ENCODE measurements at regions not wholly inside any gene's neighbourhood (a gene's known extent, or its start where the extent isn't known, plus 50 kb on each side); places are given as distances from the start of the nearest gene placed in this dataset.

GRCh38 chr21:38899277-38899947 is 93.7 kb downstream of the ETS2 start:
- Histone ChIP-seq H4K20me1 (ENCODE audit: insufficient read depth, poor library complexity, severe bottlenecking) (no peaks in the 10 kb centered on the region), H3K4me2 (no peak overlapping the region), H3K27me3 (no peaks in the 10 kb centered on the region), H3K79me2 (no peaks in the 10 kb centered on the region), H2AFZ (no peak overlapping the region), H3K9me2 (replicated peaks; ENCODE audit: insufficient read depth) (no peaks in the 10 kb centered on the region), H3K36me3 (replicated peaks; ENCODE audit: insufficient read depth, low read depth) (no peaks in the 10 kb centered on the region), H3K9me3 (ENCODE audit: low read depth) (no peaks in the 10 kb centered on the region), H3K4me1 (ENCODE audit: insufficient read depth) (peaks cover 13% of the 10 kb centered on the region), H3K27ac (no peak overlapping the region), H3K4me3 (no peak overlapping the region)
- TF ChIP-seq EZH2 (IDR thresholded peaks at IDR 0.05; ENCODE audit: borderline replicate concordance) = no peak
- no peak for TF ChIP-seq EZH2phosphoT487 (IDR thresholded peaks at IDR 0.05; ENCODE audit: low read depth, severe bottlenecking, unreplicated experiment)
- TF ChIP-seq CTCF (IDR thresholded peaks at IDR 0.05; ENCODE audit: poor library complexity) = no peak
- DNase-seq (ENCODE audit: low spot score) = no peak
- WGBS (ENCODE audit: low lambda C conversion rate, missing lambda C conversion rate) = 83% methylated on average over 3 of the region's 3 CpGs

GRCh38 chr21:38898422-38899096 is 92.8 kb downstream of the ETS2 start:
- H3K36me3 ChIP-seq (replicated peaks; ENCODE audit: insufficient read depth, low read depth) = no peaks in the 10 kb centered on the region
- no peaks in the 10 kb centered on the region for H3K27me3 ChIP-seq
- H2AFZ ChIP-seq = no peak overlapping the region
- TF ChIP-seq EZH2phosphoT487 (IDR thresholded peaks at IDR 0.05; ENCODE audit: low read depth, severe bottlenecking, unreplicated experiment) (no peak), CTCF (IDR thresholded peaks at IDR 0.05; ENCODE audit: poor library complexity) (no peak), EZH2 (IDR thresholded peaks at IDR 0.05; ENCODE audit: borderline replicate concordance) (no peak)
- H4K20me1 ChIP-seq (ENCODE audit: insufficient read depth, poor library complexity, severe bottlenecking) = no peaks in the 10 kb centered on the region
- DNase-seq (ENCODE audit: low spot score) = no peak
- no peak overlapping the region for H3K4me3 ChIP-seq
- H3K4me2 ChIP-seq = no peak overlapping the region
- no peaks in the 10 kb centered on the region for H3K9me3 ChIP-seq (ENCODE audit: low read depth)
- no peak overlapping the region for H3K27ac ChIP-seq
- H3K9me2 ChIP-seq (replicated peaks; ENCODE audit: insufficient read depth) = no peaks in the 10 kb centered on the region
- no peaks in the 10 kb centered on the region for H3K79me2 ChIP-seq
- H3K4me1 ChIP-seq (ENCODE audit: insufficient read depth) = peaks cover 4% of the 10 kb centered on the region
- WGBS (ENCODE audit: low lambda C conversion rate, missing lambda C conversion rate) = 95% methylated on average over 5 of the region's 5 CpGs

- H2AFZ ChIP-seq = no peak overlapping the region
- H3K36me3 ChIP-seq (replicated peaks; ENCODE audit: insufficient read depth, low read depth) = no peaks in the 10 kb centered on the region
- H3K4me2 ChIP-seq = no peak overlapping the region
- H3K4me3 ChIP-seq = no peak overlapping the region
- peaks cover 2% of the 10 kb centered on the region for H3K9me3 ChIP-seq (ENCODE audit: low read depth)
- no peaks in the 10 kb centered on the region for H4K20me1 ChIP-seq (ENCODE audit: insufficient read depth, poor library complexity, severe bottlenecking)
- TF ChIP-seq EZH2phosphoT487 (IDR thresholded peaks at IDR 0.05; ENCODE audit: low read depth, severe bottlenecking, unreplicated experiment) = no peak
- TF ChIP-seq CTCF (IDR thresholded peaks at IDR 0.05; ENCODE audit: poor library complexity) = no peak
- no peak for TF ChIP-seq EZH2 (IDR thresholded peaks at IDR 0.05; ENCODE audit: borderline replicate concordance)
- 65% methylated on average over 6 of the region's 6 CpGs for WGBS (ENCODE audit: low lambda C conversion rate, missing lambda C conversion rate)
- H3K27me3 ChIP-seq = no peaks in the 10 kb centered on the region
- no peaks in the 10 kb centered on the region for H3K79me2 ChIP-seq
- no peaks in the 10 kb centered on the region for H3K4me1 ChIP-seq (ENCODE audit: insufficient read depth)
- no peaks in the 10 kb centered on the region for H3K9me2 ChIP-seq (replicated peaks; ENCODE audit: insufficient read depth)
- no peak overlapping the region for H3K27ac ChIP-seq
- no peak for DNase-seq (ENCODE audit: low spot score)
Observed at GRCh38 chr21:38897532-38898421, 92.0 kb downstream of the ETS2 start.
